SK-N-SH treated with all-trans-retinoic acid at 6 μM for 48 hours (cell line): ENCODE measurements at regions not wholly inside any gene's neighbourhood (a gene's known extent, or its start where the extent isn't known, plus 50 kb on each side); places are given as distances from the start of the nearest gene placed in this dataset.

Experiments used
- ESRRG ChIP-seq: fragments of 250-450 bp; sonication (Bioruptor Pico); IDR thresholded peaks from 2 replicates; pipeline ENCODE4 v1.6.1; 2021; ENCODE audit warnings: mild to moderate bottlenecking
- GLIS3 ChIP-seq: fragments of 250-450 bp; sonication (Bioruptor Pico); IDR thresholded peaks from 2 replicates; pipeline ENCODE4 v1.5.0; 2020; ENCODE audit warnings: mild to moderate bottlenecking, moderate library complexity
- ISL1 ChIP-seq: fragments of 250-450 bp; sonication (Bioruptor Pico); IDR thresholded peaks from 2 replicates; pipeline ENCODE4 v2.1.2; 2022; ENCODE audit warnings: mild to moderate bottlenecking, moderate library complexity
- OSR1 ChIP-seq: fragments of 250-450 bp; sonication (Bioruptor Pico); IDR thresholded peaks from 2 replicates; pipeline ENCODE4 v1.8.0; 2022; ENCODE audit warnings: moderate library complexity, mild to moderate bottlenecking, inconsistent platforms
- TOX ChIP-seq: fragments of 250-450 bp; sonication (Bioruptor Pico); IDR thresholded peaks from 2 replicates; pipeline ENCODE4 v1.8.0; 2021; ENCODE audit warnings: mild to moderate bottlenecking, moderate library complexity, borderline replicate concordance
- ZC3H10 ChIP-seq: fragments of 250-450 bp; sonication (Bioruptor Pico); IDR thresholded peaks from 2 replicates; pipeline ENCODE4 v1.5.1; 2021; ENCODE audit warnings: mild to moderate bottlenecking, moderate library complexity
- ZFP30 ChIP-seq: fragments of 450-650 bp; formaldehyde crosslinking; IDR thresholded peaks from 2 replicates; pipeline ENCODE4 v1.5.0; 2022; ENCODE audit warnings: mild to moderate bottlenecking, moderate library complexity
- ZNF70 ChIP-seq: fragments of 450-650 bp; formaldehyde crosslinking; IDR thresholded peaks from 2 replicates; pipeline ENCODE4 v1.5.0; 2020; ENCODE audit warnings: mild to moderate bottlenecking, moderate library complexity
- ZNF8 ChIP-seq: fragments of 450-650 bp; formaldehyde crosslinking; IDR thresholded peaks from 2 replicates; pipeline ENCODE4 v1.5.0; 2020; ENCODE audit warnings: mild to moderate bottlenecking, moderate library complexity
- TF ChIP-seq, protein P1 (sequence below): fragments of 250-450 bp; sonication (Bioruptor Pico); IDR thresholded peaks from 2 replicates; pipeline ENCODE4 v1.5.1; 2020; ENCODE audit warnings: low read depth, mild to moderate bottlenecking, moderate library complexity
- TF ChIP-seq, protein P2 (sequence below): fragments of 250-450 bp; sonication (Bioruptor Pico); IDR thresholded peaks from 2 replicates; pipeline ENCODE4 v1.8.0; 2020; ENCODE audit warnings: mild to moderate bottlenecking, moderate library complexity, borderline replicate concordance

DNA sequence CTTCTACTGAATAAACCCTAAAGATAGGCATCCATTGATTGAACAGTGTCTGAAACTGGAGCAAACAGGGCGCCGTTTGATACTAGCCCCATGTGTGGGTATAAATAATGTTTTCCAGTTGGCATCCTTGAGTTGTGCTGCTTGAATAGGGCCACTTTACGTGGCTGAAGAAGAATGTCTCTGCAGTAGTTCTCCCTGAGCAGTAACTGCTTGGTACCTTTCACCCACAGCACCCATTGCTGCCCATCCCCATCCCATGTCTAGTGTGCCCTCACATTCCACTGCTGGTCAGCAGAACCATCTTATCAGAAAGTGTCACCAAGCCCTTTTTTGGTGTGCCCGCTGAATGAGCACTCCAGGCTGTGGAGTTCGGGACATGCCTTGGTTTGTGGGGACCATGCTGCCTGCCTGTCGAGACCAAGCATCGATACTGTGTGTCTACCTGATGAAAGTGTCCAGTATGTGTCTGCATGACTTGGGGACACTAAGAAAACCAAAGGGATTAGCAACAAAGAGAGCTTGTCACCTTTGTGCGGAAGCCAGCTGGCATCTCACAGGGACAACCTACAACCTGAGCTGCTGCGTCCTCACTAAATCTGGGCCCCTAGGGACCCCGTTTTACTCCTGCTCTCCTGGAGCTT, 162.0 kb downstream of the TM9SF2 start:
- TF ChIP-seq, protein P1, sequence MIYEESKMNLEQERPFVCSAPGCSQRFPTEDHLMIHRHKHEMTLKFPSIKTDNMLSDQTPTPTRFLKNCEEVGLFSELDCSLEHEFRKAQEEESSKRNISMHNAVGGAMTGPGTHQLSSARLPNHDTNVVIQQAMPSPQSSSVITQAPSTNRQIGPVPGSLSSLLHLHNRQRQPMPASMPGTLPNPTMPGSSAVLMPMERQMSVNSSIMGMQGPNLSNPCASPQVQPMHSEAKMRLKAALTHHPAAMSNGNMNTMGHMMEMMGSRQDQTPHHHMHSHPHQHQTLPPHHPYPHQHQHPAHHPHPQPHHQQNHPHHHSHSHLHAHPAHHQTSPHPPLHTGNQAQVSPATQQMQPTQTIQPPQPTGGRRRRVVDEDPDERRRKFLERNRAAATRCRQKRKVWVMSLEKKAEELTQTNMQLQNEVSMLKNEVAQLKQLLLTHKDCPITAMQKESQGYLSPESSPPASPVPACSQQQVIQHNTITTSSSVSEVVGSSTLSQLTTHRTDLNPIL (CRISPR knock-in tag) = no peak
- TF ChIP-seq, protein P2, sequence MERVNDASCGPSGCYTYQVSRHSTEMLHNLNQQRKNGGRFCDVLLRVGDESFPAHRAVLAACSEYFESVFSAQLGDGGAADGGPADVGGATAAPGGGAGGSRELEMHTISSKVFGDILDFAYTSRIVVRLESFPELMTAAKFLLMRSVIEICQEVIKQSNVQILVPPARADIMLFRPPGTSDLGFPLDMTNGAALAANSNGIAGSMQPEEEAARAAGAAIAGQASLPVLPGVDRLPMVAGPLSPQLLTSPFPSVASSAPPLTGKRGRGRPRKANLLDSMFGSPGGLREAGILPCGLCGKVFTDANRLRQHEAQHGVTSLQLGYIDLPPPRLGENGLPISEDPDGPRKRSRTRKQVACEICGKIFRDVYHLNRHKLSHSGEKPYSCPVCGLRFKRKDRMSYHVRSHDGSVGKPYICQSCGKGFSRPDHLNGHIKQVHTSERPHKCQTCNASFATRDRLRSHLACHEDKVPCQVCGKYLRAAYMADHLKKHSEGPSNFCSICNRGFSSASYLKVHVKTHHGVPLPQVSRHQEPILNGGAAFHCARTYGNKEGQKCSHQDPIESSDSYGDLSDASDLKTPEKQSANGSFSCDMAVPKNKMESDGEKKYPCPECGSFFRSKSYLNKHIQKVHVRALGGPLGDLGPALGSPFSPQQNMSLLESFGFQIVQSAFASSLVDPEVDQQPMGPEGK (CRISPR knock-in tag) = no peak
- TF ChIP-seq OSR1 (CRISPR knock-in tag) (no peak), ZC3H10 (CRISPR knock-in tag) (no peak), ZFP30 (CRISPR knock-in tag) (no peak), ISL1 (CRISPR knock-in tag) (no peak), ZNF70 (CRISPR knock-in tag) (no peak), ESRRG (no peak), GLIS3 (CRISPR knock-in tag) (no peak), TOX (no peak), ZNF8 (CRISPR knock-in tag) (no peak)
